NB4 (cell line): ENCODE measurements at regions not wholly inside any gene's neighbourhood (a gene's known extent, or its start where the extent isn't known, plus 50 kb on each side); places are given as distances from the start of the nearest gene placed in this dataset.

Source experiments
- CTCF ChIP-seq: IDR thresholded peaks from one replicate; pipeline ENCODE4 v1.5.1; 2012; ENCODE audit warnings: low read depth, low read length
- MAX ChIP-seq: IDR thresholded peaks from 2 replicates; pipeline ENCODE4 v1.6.1; 2011; ENCODE audit warnings: low read depth, low read length

GRCh38 chr18:8945514-8945913 lies 157.0 kb upstream of the NDUFV2 start:
- TF ChIP-seq CTCF (no peak), MAX (no peak)
